IMR-90 (cell line): ENCODE measurements at regions not wholly inside any gene's neighbourhood (a gene's known extent, or its start where the extent isn't known, plus 50 kb on each side); places are given as distances from the start of the nearest gene placed in this dataset.

Experiments used
- ATAC-seq: fragments of 200-7000 bp; cut with Tn5 transposase; 2 replicates; pipeline ENCODE4 v1.9.1; 2020; ENCODE audit warnings: low read depth, mild to moderate bottlenecking, moderate library complexity
- BruUV-seq: library from RNA; stranded (reverse); fragments of 400-500 nt; replicated peaks from 2 replicates; lab custom pipeline; 2021; lab: Mats Ljungman, UMichigan
- CTCF ChIA-PET: fragments of 300-600 bp; formaldehyde crosslinking; extraction: SDS; loops from one replicate; lab custom pipeline; 2021; ENCODE audit warnings: antibody characterized with exemption; lab: Yijun Ruan, JAX
- POLR2A ChIA-PET: fragments of 300-600 bp; sonication (Branson Sonifier 250); formaldehyde crosslinking; loops from one replicate; lab custom pipeline; 2022; ENCODE audit warnings: antibody characterized with exemption; ENCODE audit not compliant: unreplicated experiment; lab: Charles Lee
- DNase-seq: peaks from one replicate; pipeline ENCODE4 v3.0.0; 2013
- H2AFZ ChIP-seq: replicated peaks from 2 replicates; pipeline ENCODE3; 2013; ENCODE audit warnings: low read length, mild to moderate bottlenecking; ENCODE audit not compliant: poor library complexity
- H2AK5ac ChIP-seq: 2 replicates; pipeline ENCODE4 v1.6.1; 2013; ENCODE audit warnings: low read depth, low read length, inconsistent platforms
- H2AK9ac ChIP-seq: replicated peaks from 2 replicates; pipeline ENCODE3; 2013; ENCODE audit warnings: mild to moderate bottlenecking, low read depth, low read length, moderate library complexity; ENCODE audit not compliant: poor library complexity
- H2BK120ac ChIP-seq: 2 replicates; pipeline ENCODE4 v1.6.1; 2013; ENCODE audit warnings: low read depth, low read length, inconsistent platforms
- H2BK15ac ChIP-seq: 3 replicates; pipeline ENCODE4 v1.6.1; 2013; ENCODE audit warnings: low read depth, low read length, inconsistent platforms
- H2BK20ac ChIP-seq: 2 replicates; pipeline ENCODE4 v1.6.1; 2013; ENCODE audit warnings: low read depth, mild to moderate bottlenecking, inconsistent platforms, low read length, moderate library complexity
- H2BK5ac ChIP-seq: 2 replicates; pipeline ENCODE4 v1.6.1; 2013; ENCODE audit warnings: mild to moderate bottlenecking, low read depth, low read length, inconsistent platforms; ENCODE audit not compliant: poor library complexity, severe bottlenecking
- H3K14ac ChIP-seq: replicated peaks from 2 replicates; pipeline ENCODE4 v1.6.1; 2013; ENCODE audit warnings: low read depth, low read length, inconsistent platforms
- H3K18ac ChIP-seq: 2 replicates; pipeline ENCODE4 v1.6.1; 2013; ENCODE audit warnings: low read depth, low read length, control low read depth
- H3K23ac ChIP-seq: 2 replicates; pipeline ENCODE4 v1.6.1; 2013; ENCODE audit warnings: low read depth, low read length, inconsistent platforms
- H3K27ac ChIP-seq: 2 replicates; pipeline ENCODE4 v1.5.1; 2013; ENCODE audit warnings: mild to moderate bottlenecking, control low read depth, low read length; ENCODE audit not compliant: insufficient read depth
- H3K27me3 ChIP-seq: 2 replicates; pipeline ENCODE4 v1.6.1; 2013; ENCODE audit warnings: low read length; ENCODE audit not compliant: control insufficient read depth, insufficient read depth
- H3K36me3 ChIP-seq: 2 replicates; pipeline ENCODE4 v1.6.1; 2013; ENCODE audit warnings: low read length, mixed read lengths; ENCODE audit not compliant: control insufficient read depth, insufficient read depth
- H3K4ac ChIP-seq: 2 replicates; pipeline ENCODE4 v1.6.1; 2013; ENCODE audit warnings: low read depth, low read length, inconsistent platforms
- H3K4me1 ChIP-seq: 2 replicates; pipeline ENCODE4 v1.6.1; 2013; ENCODE audit warnings: low read length, mixed read lengths; ENCODE audit not compliant: control insufficient read depth, insufficient read depth
- H3K4me2 ChIP-seq: 2 replicates; pipeline ENCODE4 v1.6.1; 2013; ENCODE audit warnings: low read depth, mild to moderate bottlenecking, control low read depth, low read length, moderate library complexity
- H3K4me3 ChIP-seq: 2 replicates; pipeline ENCODE4 v1.5.1; 2013; ENCODE audit warnings: low read depth, mild to moderate bottlenecking, control low read depth, low read length, moderate library complexity; ENCODE audit not compliant: insufficient read depth
- H3K56ac ChIP-seq: 2 replicates; pipeline ENCODE4 v1.6.1; 2013; ENCODE audit warnings: low read length, inconsistent platforms; ENCODE audit not compliant: insufficient read depth; ENCODE audit errors: extremely low read depth
- H3K79me1 ChIP-seq, 2 experiments: 2 replicates each; pipeline ENCODE4 v1.6.1; 2013; ENCODE audit warnings: low read length in 2 of 2, inconsistent platforms in 1 of 2, low read depth in 1 of 2
- H3K9ac ChIP-seq: 2 replicates; pipeline ENCODE4 v1.6.1; 2013; ENCODE audit warnings: low read depth, low read length, control low read depth
- H3K9me1 ChIP-seq: 2 replicates; pipeline ENCODE4 v1.6.1; 2013; ENCODE audit warnings: low read length, inconsistent platforms; ENCODE audit not compliant: insufficient read depth
- H3K9me3 ChIP-seq: 2 replicates; pipeline ENCODE4 v1.6.1; 2013; ENCODE audit warnings: low read length; ENCODE audit not compliant: control insufficient read depth, insufficient read depth
- H4K20me1 ChIP-seq: 2 replicates; pipeline ENCODE4 v1.6.1; 2013; ENCODE audit warnings: low read length, inconsistent platforms; ENCODE audit not compliant: insufficient read depth
- H4K5ac ChIP-seq: 2 replicates; pipeline ENCODE4 v1.6.1; 2013; ENCODE audit warnings: mild to moderate bottlenecking, low read depth, low read length, control low read depth
- H4K8ac ChIP-seq, 2 experiments: 2 replicates each; pipeline ENCODE4 v1.6.1; 2013; ENCODE audit warnings: low read depth in 2 of 2, low read length in 2 of 2, control low read depth in 1 of 2, inconsistent platforms in 1 of 2
- H4K91ac ChIP-seq: 2 replicates; pipeline ENCODE4 v1.6.1; 2013; ENCODE audit warnings: low read depth, low read length, inconsistent platforms; ENCODE audit not compliant: insufficient read depth
- FOS ChIP-seq: fragments of 150-350 bp; IDR thresholded peaks from 2 replicates; pipeline ENCODE4 v1.6.1; 2016; ENCODE audit warnings: low read depth, low read length
- NFE2L2 ChIP-seq: fragments of 150-350 bp; IDR thresholded peaks from 2 replicates; pipeline ENCODE4 v1.6.1; 2016; ENCODE audit warnings: low read depth, mild to moderate bottlenecking, low read length
- WGBS, 2 experiments: methylation state at CpG; one replicate each; pipeline versions ENCODE4 v1.1.5 to v1.1.7; 2013; ENCODE audit warnings: missing lambda C conversion rate in 2 of 2; ENCODE audit not compliant: insufficient read length in 1 of 2; ENCODE audit errors: extremely low coverage in 2 of 2; 5-methylcytosine and 5-hydroxymethylcytosine counted together
- dilution Hi-C: fragments of 300-500 bp; cut with HindIII; formaldehyde crosslinking; loops from one replicate; pipeline ENCODE4 v1.14.3; 2018; ENCODE audit warnings: low sequenced_read_pairs; ENCODE audit not compliant: unreplicated experiment
- in situ Hi-C: fragments of 300-500 bp; cut with MboI; formaldehyde crosslinking; loops from 3 replicates; pipeline ENCODE4 v1.14.3; 2019; ENCODE audit warnings: low sequenced_read_pairs, inconsistent platforms, mixed read lengths
- intact Hi-C: fragments of 100-400 bp; cut with micrococcal nuclease; formaldehyde crosslinking; loops from 2 replicates; pipeline ENCODE4 v1.10.0; 2022

DNA sequence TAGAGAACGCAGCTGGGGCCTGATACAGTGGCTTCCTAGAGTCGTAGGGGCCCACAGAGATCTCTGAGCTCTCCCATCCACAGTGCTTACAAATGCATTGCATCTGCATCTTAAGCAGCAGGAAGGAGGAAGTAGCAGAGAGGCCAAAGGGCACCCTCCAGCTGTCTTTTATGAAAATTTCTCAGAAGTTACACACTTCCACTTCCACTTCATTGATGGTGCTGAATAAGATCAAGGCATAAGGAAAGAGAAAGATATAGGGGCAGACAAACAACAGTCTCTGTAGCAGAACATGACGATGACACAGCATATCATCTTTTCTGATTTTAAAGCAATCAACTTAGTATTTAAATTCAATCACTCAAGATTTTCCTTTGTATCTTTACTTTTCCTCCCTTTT lies 51.6 kb upstream of the ABCC9 start:
- no CpG with 5 or more reads among the region's 3 CpGs for WGBS, 2 experiments
- Histone ChIP-seq H3K27ac (no peak overlapping the region), H2BK120ac (no peak overlapping the region), H3K27me3 (peaks cover 2% of the 10 kb centered on the region; the same call in 1 of the 2 replicates), H3K23ac (no peak overlapping the region), H3K79me1 (no peaks in the 10 kb centered on the region), H3K4ac (no peak overlapping the region), H3K36me3 (no peaks in the 10 kb centered on the region), H3K9ac (no peak overlapping the region), H2AK9ac (no peak overlapping the region), H4K20me1 (no peaks in the 10 kb centered on the region), H2BK20ac (no peak overlapping the region), H3K56ac (no peak overlapping the region), H3K4me2 (no peak overlapping the region), H2BK15ac (no peak overlapping the region), H2BK5ac (no peak overlapping the region), H4K91ac (no peak overlapping the region), H4K5ac (no peak overlapping the region), H3K4me3 (no peak overlapping the region), H3K9me1 (no peaks in the 10 kb centered on the region), H2AK5ac (no peak overlapping the region), H3K14ac (no peak overlapping the region), H3K9me3 (no peaks in the 10 kb centered on the region), H4K8ac (no peak overlapping the region), H3K18ac (no peak overlapping the region), H2AFZ (no peak overlapping the region), H3K4me1 (no peaks in the 10 kb centered on the region)
- dilution Hi-C loops (no loop called here), in situ Hi-C loops (no loop called here), intact Hi-C loops (loop anchor here (5.0 to 10.0 kb wide), 2 partner anchors 344 to 452 kb away; no protein-coding TSS in a partner anchor)
- ChIA-PET POLR2A (no interaction called here), CTCF (no interaction called here)
- BruUV-seq, result no TSS peak
- DNase-seq (no peak), ATAC-seq (no peak; the same call in 1 of the 2 replicates)
- TF ChIP-seq FOS (no peak), NFE2L2 (no peak)
